ENCODE measurements at regions not wholly inside any gene's neighbourhood (a gene's known extent, or its start where the extent isn't known, plus 50 kb on each side); places are given as distances from the start of the nearest gene placed in this dataset.

- TF ChIP-seq CTCF (conservative IDR thresholded peaks at IDR 0.05; ENCODE audit: low read depth, low read length) = no peak
- no peak for TF ChIP-seq EZH2 (IDR thresholded peaks at IDR 0.05; ENCODE audit: borderline replicate concordance, low read depth, low read length, poor library complexity, severe bottlenecking)
Observed at GRCh38 chr6:144728804-144729203, 443.7 kb downstream of the UTRN start.
